ENCODE measurements at regions not wholly inside any gene's neighbourhood (a gene's known extent, or its start where the extent isn't known, plus 50 kb on each side); places are given as distances from the start of the nearest gene placed in this dataset.

DNA sequence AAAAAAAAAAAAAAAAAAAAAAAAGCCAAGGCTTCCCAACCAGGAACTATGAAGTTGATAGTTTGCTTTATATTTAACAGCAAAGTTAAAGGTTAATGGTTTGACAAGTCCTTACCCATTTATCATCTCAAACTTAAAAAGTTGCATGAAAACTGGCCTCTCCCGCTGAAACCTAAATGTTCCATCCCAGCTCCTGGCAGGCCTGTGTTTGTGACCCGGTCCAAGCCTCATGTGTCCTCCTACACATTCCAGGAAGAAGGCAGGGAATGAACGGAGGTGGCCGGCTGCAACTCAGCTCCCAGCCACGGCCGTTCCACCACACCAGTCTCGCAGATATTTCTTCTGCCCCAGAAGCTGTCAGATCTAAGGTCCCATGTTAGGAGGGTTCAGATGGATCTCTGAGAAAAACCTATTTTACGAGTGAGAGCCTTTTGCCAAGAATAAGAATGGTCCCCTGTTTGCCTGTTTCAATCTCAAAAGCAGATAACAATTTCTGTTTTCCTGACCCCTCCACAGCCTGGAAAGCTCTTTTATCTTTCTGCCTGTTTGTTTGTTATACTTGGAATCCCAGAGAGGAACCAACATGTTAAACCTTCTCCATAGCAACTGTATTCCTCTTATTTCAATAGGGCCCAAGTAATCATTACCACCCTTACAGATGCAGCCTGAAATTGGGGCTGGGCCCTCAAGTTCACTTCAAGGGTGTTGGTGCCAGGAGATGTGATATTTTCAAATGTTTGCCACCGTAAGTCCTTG lies 56.5 kb downstream of the KCTD12 start:
- DNase-seq (ENCODE audit: extremely low read depth, insufficient read length), result no peak
- no peaks in the 10 kb centered on the region for H3K27me3 ChIP-seq (replicated peaks; ENCODE audit: control insufficient read depth, insufficient read depth, low read length)
- TF ChIP-seq, protein P1, sequence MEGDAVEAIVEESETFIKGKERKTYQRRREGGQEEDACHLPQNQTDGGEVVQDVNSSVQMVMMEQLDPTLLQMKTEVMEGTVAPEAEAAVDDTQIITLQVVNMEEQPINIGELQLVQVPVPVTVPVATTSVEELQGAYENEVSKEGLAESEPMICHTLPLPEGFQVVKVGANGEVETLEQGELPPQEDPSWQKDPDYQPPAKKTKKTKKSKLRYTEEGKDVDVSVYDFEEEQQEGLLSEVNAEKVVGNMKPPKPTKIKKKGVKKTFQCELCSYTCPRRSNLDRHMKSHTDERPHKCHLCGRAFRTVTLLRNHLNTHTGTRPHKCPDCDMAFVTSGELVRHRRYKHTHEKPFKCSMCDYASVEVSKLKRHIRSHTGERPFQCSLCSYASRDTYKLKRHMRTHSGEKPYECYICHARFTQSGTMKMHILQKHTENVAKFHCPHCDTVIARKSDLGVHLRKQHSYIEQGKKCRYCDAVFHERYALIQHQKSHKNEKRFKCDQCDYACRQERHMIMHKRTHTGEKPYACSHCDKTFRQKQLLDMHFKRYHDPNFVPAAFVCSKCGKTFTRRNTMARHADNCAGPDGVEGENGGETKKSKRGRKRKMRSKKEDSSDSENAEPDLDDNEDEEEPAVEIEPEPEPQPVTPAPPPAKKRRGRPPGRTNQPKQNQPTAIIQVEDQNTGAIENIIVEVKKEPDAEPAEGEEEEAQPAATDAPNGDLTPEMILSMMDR (IDR thresholded peaks at IDR 0.05; ENCODE audit: insufficient read depth, low read length, poor library complexity, severe bottlenecking), result no peak
- H3K36me3 ChIP-seq (ENCODE audit: control insufficient read depth, insufficient read depth, low read length), result no peaks in the 10 kb centered on the region
- H3K4me3 ChIP-seq (replicated peaks; ENCODE audit: low read depth, low read length), result no peak overlapping the region

DNA sequence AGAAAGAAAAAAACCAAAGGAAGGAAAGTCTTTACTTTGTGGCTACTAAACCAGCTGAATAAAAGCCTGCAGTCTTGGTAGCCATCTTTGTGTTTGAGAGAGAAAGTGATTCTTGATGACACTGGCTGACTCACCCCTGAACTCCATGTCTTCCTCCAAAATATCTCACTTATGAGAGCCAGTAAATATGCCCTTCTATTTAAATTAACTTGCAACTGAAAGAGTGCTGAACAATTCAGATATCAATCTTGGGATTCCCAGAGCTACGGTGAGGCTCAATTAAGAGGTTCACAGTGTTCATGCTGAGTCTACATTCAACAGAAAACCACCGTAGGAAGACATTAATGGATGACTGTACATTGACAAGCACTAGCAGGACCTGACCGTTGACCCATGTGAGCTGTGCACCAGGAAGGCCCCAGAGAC lies 57.9 kb downstream of the KCTD12 start:
- Histone ChIP-seq H3K36me3 (ENCODE audit: control insufficient read depth, insufficient read depth, low read length) (no peaks in the 10 kb centered on the region), H3K4me3 (replicated peaks; ENCODE audit: low read depth, low read length) (no peak overlapping the region), H3K27me3 (replicated peaks; ENCODE audit: control insufficient read depth, insufficient read depth, low read length) (no peaks in the 10 kb centered on the region)
- TF ChIP-seq, protein P1 (IDR thresholded peaks at IDR 0.05; ENCODE audit: insufficient read depth, low read length, poor library complexity, severe bottlenecking), result no peak
- DNase-seq (ENCODE audit: extremely low read depth, insufficient read length), result no peak

DNA sequence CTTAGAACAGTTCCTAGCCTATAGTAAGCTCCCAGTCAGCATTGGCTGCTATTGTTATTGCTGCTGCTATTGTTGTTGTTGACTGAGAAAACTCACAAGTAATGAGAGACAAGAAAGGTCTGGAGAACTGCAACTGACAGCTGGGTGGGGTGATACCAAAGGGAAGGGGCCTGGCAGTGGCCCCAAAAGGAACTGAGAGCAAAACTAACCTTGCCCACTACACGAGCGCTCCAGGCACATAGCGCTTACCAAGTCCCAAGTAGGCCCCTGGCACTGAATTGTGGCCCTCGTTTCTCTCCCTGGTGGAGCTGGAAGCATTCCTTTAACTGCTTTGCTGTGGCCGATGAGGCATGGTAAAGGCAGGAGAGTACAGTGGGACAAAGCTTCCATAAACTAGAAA lies 59.7 kb downstream of the KCTD12 start:
- H3K4me3 ChIP-seq (replicated peaks; ENCODE audit: low read depth, low read length), result no peak overlapping the region
- no peak for DNase-seq (ENCODE audit: extremely low read depth, insufficient read length)
- no peaks in the 10 kb centered on the region for H3K27me3 ChIP-seq (replicated peaks; ENCODE audit: control insufficient read depth, insufficient read depth, low read length)
- H3K36me3 ChIP-seq (ENCODE audit: control insufficient read depth, insufficient read depth, low read length), result no peaks in the 10 kb centered on the region
- TF ChIP-seq, protein P1 (IDR thresholded peaks at IDR 0.05; ENCODE audit: insufficient read depth, low read length, poor library complexity, severe bottlenecking), result no peak

DNA sequence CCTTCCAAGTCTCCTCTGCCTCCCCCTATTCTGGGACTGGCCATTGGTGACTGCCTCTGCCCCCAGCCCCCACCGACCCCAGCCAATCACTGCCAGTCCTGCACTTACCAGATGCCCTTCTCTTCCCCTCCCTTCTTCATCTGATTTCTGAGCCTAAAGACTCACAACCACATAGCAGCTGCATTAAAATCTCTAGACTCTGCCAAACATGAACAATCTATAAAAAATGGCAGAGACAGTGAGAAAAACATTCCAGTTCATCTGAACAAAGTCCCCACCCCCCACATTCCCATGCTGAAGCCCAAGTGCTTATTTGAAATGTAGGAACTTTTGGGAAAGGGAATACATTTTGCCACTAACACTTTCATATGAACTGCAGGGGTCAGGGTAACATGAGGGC lies 60.8 kb downstream of the KCTD12 start:
- H3K36me3 ChIP-seq (ENCODE audit: control insufficient read depth, insufficient read depth, low read length), result no peaks in the 10 kb centered on the region
- H3K27me3 ChIP-seq (replicated peaks; ENCODE audit: control insufficient read depth, insufficient read depth, low read length), result no peaks in the 10 kb centered on the region
- no peak for DNase-seq (ENCODE audit: extremely low read depth, insufficient read length)
- H3K4me3 ChIP-seq (replicated peaks; ENCODE audit: low read depth, low read length), result no peak overlapping the region
- TF ChIP-seq, protein P1 (IDR thresholded peaks at IDR 0.05; ENCODE audit: insufficient read depth, low read length, poor library complexity, severe bottlenecking), result no peak

DNA sequence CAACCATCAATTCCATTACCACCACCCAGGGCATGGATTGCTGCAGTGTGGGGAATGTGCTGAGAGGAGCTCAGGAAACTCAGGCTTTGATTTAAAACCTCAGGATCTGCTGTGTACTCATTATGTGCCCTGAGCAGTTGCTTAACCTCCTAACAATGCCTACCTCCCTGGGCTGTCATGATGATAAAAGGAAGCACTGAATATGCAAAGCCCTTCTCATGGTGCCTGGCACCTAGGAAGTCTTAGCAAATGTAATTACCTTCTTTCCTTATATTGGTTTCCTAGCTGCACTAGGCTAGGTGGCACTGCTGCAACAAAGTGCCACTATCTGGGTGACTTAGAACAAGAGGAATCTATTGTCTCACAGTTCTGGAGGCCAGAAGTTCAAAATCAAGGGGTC lies 62.2 kb downstream of the KCTD12 start:
- DNase-seq (ENCODE audit: extremely low read depth, insufficient read length), result no peak
- Histone ChIP-seq H3K27me3 (replicated peaks; ENCODE audit: control insufficient read depth, insufficient read depth, low read length) (no peaks in the 10 kb centered on the region), H3K4me3 (replicated peaks; ENCODE audit: low read depth, low read length) (no peak overlapping the region), H3K36me3 (ENCODE audit: control insufficient read depth, insufficient read depth, low read length) (no peaks in the 10 kb centered on the region)
- TF ChIP-seq, protein P1 (IDR thresholded peaks at IDR 0.05; ENCODE audit: insufficient read depth, low read length, poor library complexity, severe bottlenecking), result no peak

Data from GM06990 (cell line).